ENCODE measurements at regions not wholly inside any gene's neighbourhood (a gene's known extent, or its start where the extent isn't known, plus 50 kb on each side); places are given as distances from the start of the nearest gene placed in this dataset.
"Not testable (repeated sequence)": the region's sequence is repeated elsewhere in the genome, so short reads cannot be mapped to it uniquely, and the experiment has no call there.

DNA sequence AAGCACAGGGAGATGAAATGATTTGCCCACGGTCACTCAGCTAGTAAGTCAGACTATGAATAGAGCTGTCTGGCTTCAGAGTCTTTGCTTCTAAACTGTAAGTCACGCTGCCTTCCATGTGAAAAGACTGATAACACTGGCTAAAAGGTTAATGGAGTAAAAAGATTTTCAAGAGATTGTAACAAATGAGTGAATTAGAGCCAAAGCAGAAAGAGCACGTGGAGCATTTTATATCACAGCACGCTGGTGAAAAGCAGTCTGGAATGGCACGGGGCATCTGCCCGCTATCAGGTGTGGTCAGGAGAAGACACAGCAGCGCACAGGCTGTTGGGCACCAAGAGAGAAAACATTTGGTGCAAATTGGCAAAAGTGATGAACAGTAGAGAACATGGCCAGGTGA, 144.8 kb upstream of the GALNT2 start:
- Histone ChIP-seq H3K27me3 (ENCODE audit: insufficient read depth, poor library complexity, severe bottlenecking) (no peaks in the 10 kb centered on the region), H3K27ac (replicated peaks) (no peak overlapping the region), H3K4me3 (replicated peaks; ENCODE audit: insufficient read depth, low read length) (no peak overlapping the region)
- TF ChIP-seq SPI1 (IDR thresholded peaks at IDR 0.05; ENCODE audit: borderline replicate concordance, low read depth) (no peak), GABPA (IDR thresholded peaks at IDR 0.05; ENCODE audit: low read depth) (no peak), POLR2AphosphoS5 (IDR thresholded peaks at IDR 0.05; ENCODE audit: low read depth) (no peak)
- TF ChIP-seq, protein P1, sequence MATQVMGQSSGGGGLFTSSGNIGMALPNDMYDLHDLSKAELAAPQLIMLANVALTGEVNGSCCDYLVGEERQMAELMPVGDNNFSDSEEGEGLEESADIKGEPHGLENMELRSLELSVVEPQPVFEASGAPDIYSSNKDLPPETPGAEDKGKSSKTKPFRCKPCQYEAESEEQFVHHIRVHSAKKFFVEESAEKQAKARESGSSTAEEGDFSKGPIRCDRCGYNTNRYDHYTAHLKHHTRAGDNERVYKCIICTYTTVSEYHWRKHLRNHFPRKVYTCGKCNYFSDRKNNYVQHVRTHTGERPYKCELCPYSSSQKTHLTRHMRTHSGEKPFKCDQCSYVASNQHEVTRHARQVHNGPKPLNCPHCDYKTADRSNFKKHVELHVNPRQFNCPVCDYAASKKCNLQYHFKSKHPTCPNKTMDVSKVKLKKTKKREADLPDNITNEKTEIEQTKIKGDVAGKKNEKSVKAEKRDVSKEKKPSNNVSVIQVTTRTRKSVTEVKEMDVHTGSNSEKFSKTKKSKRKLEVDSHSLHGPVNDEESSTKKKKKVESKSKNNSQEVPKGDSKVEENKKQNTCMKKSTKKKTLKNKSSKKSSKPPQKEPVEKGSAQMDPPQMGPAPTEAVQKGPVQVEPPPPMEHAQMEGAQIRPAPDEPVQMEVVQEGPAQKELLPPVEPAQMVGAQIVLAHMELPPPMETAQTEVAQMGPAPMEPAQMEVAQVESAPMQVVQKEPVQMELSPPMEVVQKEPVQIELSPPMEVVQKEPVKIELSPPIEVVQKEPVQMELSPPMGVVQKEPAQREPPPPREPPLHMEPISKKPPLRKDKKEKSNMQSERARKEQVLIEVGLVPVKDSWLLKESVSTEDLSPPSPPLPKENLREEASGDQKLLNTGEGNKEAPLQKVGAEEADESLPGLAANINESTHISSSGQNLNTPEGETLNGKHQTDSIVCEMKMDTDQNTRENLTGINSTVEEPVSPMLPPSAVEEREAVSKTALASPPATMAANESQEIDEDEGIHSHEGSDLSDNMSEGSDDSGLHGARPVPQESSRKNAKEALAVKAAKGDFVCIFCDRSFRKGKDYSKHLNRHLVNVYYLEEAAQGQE (IDR thresholded peaks at IDR 0.05; ENCODE audit: insufficient replicate concordance, low read depth): no peak
- TF ChIP-seq, protein P2, sequence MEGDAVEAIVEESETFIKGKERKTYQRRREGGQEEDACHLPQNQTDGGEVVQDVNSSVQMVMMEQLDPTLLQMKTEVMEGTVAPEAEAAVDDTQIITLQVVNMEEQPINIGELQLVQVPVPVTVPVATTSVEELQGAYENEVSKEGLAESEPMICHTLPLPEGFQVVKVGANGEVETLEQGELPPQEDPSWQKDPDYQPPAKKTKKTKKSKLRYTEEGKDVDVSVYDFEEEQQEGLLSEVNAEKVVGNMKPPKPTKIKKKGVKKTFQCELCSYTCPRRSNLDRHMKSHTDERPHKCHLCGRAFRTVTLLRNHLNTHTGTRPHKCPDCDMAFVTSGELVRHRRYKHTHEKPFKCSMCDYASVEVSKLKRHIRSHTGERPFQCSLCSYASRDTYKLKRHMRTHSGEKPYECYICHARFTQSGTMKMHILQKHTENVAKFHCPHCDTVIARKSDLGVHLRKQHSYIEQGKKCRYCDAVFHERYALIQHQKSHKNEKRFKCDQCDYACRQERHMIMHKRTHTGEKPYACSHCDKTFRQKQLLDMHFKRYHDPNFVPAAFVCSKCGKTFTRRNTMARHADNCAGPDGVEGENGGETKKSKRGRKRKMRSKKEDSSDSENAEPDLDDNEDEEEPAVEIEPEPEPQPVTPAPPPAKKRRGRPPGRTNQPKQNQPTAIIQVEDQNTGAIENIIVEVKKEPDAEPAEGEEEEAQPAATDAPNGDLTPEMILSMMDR (IDR thresholded peaks at IDR 0.05; ENCODE audit: insufficient read depth, low read length): no peak
- DNase-seq (ENCODE audit: low read depth in 1 of 2, low spot score in 1 of 2): no peak

DNA sequence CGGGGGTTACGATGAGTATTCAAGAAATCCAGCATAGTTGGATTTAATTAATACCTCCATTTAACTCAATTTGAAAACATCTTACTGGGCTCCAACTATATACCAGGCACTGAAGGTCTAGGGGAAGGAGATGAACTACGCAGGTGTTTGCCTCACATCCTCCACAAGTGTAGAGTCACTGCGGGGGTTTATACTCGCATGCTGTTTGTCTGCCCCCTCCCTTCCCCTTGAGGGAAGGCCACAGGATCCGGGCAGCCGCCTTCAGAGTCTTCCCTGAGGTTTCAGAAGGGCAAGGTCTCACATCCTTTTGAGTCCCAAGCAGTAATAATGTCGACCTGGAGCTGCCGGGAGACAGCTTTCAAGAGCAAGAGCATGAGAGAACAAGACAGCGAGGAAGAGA, 142.4 kb upstream of the GALNT2 start:
- Histone ChIP-seq H3K4me3 (replicated peaks; ENCODE audit: insufficient read depth, low read length) (no peak overlapping the region), H3K27me3 (ENCODE audit: insufficient read depth, poor library complexity, severe bottlenecking) (no peaks in the 10 kb centered on the region), H3K27ac (replicated peaks) (no peak overlapping the region)
- no peak for DNase-seq (ENCODE audit: low read depth in 1 of 2, low spot score in 1 of 2)
- TF ChIP-seq GABPA (IDR thresholded peaks at IDR 0.05; ENCODE audit: low read depth) (no peak), POLR2AphosphoS5 (IDR thresholded peaks at IDR 0.05; ENCODE audit: low read depth) (no peak), SPI1 (IDR thresholded peaks at IDR 0.05; ENCODE audit: borderline replicate concordance, low read depth) (no peak)
- TF ChIP-seq, protein P2 (IDR thresholded peaks at IDR 0.05; ENCODE audit: insufficient read depth, low read length): no peak
- TF ChIP-seq, protein P1 (IDR thresholded peaks at IDR 0.05; ENCODE audit: insufficient replicate concordance, low read depth): no peak

DNA sequence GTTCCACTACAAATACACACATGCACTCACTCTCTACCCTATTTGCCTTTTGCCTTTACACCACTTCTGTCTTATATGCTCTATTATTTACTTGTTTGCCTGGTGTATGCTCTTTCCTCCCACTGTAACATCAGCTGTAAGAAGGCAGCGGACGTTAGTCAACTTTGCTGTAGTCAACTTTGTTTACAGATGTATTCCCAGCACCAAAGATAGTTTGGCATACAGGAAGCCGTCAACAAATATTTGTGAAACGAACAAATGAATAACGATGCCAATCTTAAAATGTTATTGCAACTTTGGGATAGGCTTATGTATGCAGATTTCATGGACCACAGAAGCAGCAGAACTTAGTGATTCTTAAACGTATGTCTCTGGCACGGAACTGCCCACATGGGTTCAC, 138.3 kb upstream of the GALNT2 start:
- Histone ChIP-seq H3K27me3 (ENCODE audit: insufficient read depth, poor library complexity, severe bottlenecking) (no peaks in the 10 kb centered on the region), H3K27ac (replicated peaks) (no peak overlapping the region), H3K4me3 (replicated peaks; ENCODE audit: insufficient read depth, low read length) (no peak overlapping the region)
- TF ChIP-seq, protein P1 (IDR thresholded peaks at IDR 0.05; ENCODE audit: insufficient replicate concordance, low read depth): no peak
- TF ChIP-seq POLR2AphosphoS5 (IDR thresholded peaks at IDR 0.05; ENCODE audit: low read depth) (no peak), SPI1 (IDR thresholded peaks at IDR 0.05; ENCODE audit: borderline replicate concordance, low read depth) (no peak)
- TF ChIP-seq, protein P2 (IDR thresholded peaks at IDR 0.05; ENCODE audit: insufficient read depth, low read length): no peak
- no peak for DNase-seq (ENCODE audit: low read depth in 1 of 2, low spot score in 1 of 2)

DNA sequence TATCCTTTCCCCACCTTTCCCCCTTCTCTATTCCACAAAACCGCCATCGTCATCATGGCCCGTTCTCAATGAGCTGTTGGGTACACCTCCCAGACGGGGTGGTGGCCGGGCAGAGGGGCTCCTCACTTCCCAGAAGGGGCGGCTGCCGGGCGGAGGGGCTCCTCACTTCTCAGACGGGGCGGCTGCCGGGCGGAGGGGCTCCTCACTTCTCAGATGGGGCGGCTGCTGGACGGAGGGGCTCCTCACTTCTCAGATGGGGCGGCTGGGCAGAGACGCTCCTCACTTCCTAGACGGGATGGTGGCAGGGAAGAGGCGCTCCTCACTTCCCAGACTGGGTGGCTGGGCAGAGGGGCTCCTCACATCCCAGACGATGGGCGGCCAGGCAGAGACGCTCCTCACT, 135.3 kb upstream of the GALNT2 start:
- H3K27me3 ChIP-seq (ENCODE audit: insufficient read depth, poor library complexity, severe bottlenecking); DNase-seq (ENCODE audit: low read depth in 1 of 2, low spot score in 1 of 2): not testable (repeated sequence)

DNA sequence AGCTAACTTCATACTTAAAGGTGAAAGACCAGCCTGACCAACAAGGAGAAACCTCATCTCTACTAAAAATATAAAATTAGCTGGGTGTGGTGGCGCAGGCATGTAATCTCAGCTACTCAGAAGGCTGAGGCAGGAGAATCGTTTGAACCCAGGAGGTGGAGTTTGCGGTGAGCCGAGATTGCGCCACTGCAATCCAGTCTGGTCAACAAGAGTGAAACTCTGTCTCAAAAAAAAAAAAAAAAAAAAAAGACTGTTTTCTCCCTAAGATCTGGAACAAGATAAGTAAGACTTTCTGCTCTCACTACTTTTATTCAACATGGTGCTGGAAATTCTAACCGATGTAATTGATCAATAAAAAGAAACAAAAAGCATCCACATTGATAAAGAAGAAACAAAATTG, 131.9 kb upstream of the GALNT2 start:
- not testable (repeated sequence) for DNase-seq (ENCODE audit: low read depth in 1 of 2, low spot score in 1 of 2); H3K27me3 ChIP-seq (ENCODE audit: insufficient read depth, poor library complexity, severe bottlenecking); H3K27ac ChIP-seq (replicated peaks); H3K4me3 ChIP-seq (replicated peaks; ENCODE audit: insufficient read depth, low read length)

More for the DNA sequence above, 135.3 kb upstream of the GALNT2 start:
- not testable (repeated sequence) for H3K27ac ChIP-seq (replicated peaks); H3K4me3 ChIP-seq (replicated peaks; ENCODE audit: insufficient read depth, low read length)

Measured in HL-60 (cell line).